ENCODE measurements at regions not wholly inside any gene's neighbourhood (a gene's known extent, or its start where the extent isn't known, plus 50 kb on each side); places are given as distances from the start of the nearest gene placed in this dataset.

- TF ChIP-seq CTCF (IDR thresholded peaks at IDR 0.05; ENCODE audit: extremely low read depth, insufficient read depth, missing control alignments), result no peak
- in situ Hi-C loops (cut with MboI; ENCODE audit: low pct_unique_long_range_greater_than_20kb, low sequenced_read_pairs, unreplicated experiment), result no loop called here
Observed at GRCh38 chr20:54891907-54892306, 416.5 kb downstream of the DOK5 start.

GRCh38 chr20:54879393-54879792, 404.0 kb downstream of the DOK5 start:
- no peak for DNase-seq (ENCODE audit: low spot score)
- in situ Hi-C loops (cut with MboI; ENCODE audit: low pct_unique_long_range_greater_than_20kb, low sequenced_read_pairs, unreplicated experiment), result no loop called here
- TF ChIP-seq CTCF (IDR thresholded peaks at IDR 0.05; ENCODE audit: extremely low read depth, insufficient read depth, missing control alignments), result no peak

More at GRCh38 chr20:54891907-54892306, 416.5 kb downstream of the DOK5 start:
- DNase-seq (ENCODE audit: low spot score), result no peak

GRCh38 chr20:54875307-54875706, 399.9 kb downstream of the DOK5 start:
- no peak for TF ChIP-seq CTCF (IDR thresholded peaks at IDR 0.05; ENCODE audit: extremely low read depth, insufficient read depth, missing control alignments)
- in situ Hi-C loops (cut with MboI; ENCODE audit: low pct_unique_long_range_greater_than_20kb, low sequenced_read_pairs, unreplicated experiment), result no loop called here
- DNase-seq (ENCODE audit: low spot score), result no peak

- no peak for TF ChIP-seq CTCF (IDR thresholded peaks at IDR 0.05; ENCODE audit: extremely low read depth, insufficient read depth, missing control alignments)
- in situ Hi-C loops (cut with MboI; ENCODE audit: low pct_unique_long_range_greater_than_20kb, low sequenced_read_pairs, unreplicated experiment), result no loop called here
- DNase-seq (ENCODE audit: low spot score), result no peak
Observed at GRCh38 chr20:54874718-54875117, 399.3 kb downstream of the DOK5 start.

- TF ChIP-seq CTCF (IDR thresholded peaks at IDR 0.05; ENCODE audit: extremely low read depth, insufficient read depth, missing control alignments), result no peak
- in situ Hi-C loops (cut with MboI; ENCODE audit: low pct_unique_long_range_greater_than_20kb, low sequenced_read_pairs, unreplicated experiment), result no loop called here
- DNase-seq (ENCODE audit: low spot score), result no peak
Observed at GRCh38 chr20:54872440-54872839, 397.0 kb downstream of the DOK5 start.

- no peak for TF ChIP-seq CTCF (IDR thresholded peaks at IDR 0.05; ENCODE audit: extremely low read depth, insufficient read depth, missing control alignments)
- in situ Hi-C loops (cut with MboI; ENCODE audit: low pct_unique_long_range_greater_than_20kb, low sequenced_read_pairs, unreplicated experiment), result no loop called here
Observed at GRCh38 chr20:54869765-54870164, 394.4 kb downstream of the DOK5 start.

GRCh38 chr20:54865273-54865672, 389.9 kb downstream of the DOK5 start:
- no peak for DNase-seq (ENCODE audit: low spot score)
- TF ChIP-seq CTCF (IDR thresholded peaks at IDR 0.05; ENCODE audit: extremely low read depth, insufficient read depth, missing control alignments), result no peak
- in situ Hi-C loops (cut with MboI; ENCODE audit: low pct_unique_long_range_greater_than_20kb, low sequenced_read_pairs, unreplicated experiment), result no loop called here

More at GRCh38 chr20:54869765-54870164, 394.4 kb downstream of the DOK5 start:
- no peak for DNase-seq (ENCODE audit: low spot score)

Data from GM13977 (cell line).